ENCODE measurements at regions not wholly inside any gene's neighbourhood (a gene's known extent, or its start where the extent isn't known, plus 50 kb on each side); places are given as distances from the start of the nearest gene placed in this dataset.

DNA sequence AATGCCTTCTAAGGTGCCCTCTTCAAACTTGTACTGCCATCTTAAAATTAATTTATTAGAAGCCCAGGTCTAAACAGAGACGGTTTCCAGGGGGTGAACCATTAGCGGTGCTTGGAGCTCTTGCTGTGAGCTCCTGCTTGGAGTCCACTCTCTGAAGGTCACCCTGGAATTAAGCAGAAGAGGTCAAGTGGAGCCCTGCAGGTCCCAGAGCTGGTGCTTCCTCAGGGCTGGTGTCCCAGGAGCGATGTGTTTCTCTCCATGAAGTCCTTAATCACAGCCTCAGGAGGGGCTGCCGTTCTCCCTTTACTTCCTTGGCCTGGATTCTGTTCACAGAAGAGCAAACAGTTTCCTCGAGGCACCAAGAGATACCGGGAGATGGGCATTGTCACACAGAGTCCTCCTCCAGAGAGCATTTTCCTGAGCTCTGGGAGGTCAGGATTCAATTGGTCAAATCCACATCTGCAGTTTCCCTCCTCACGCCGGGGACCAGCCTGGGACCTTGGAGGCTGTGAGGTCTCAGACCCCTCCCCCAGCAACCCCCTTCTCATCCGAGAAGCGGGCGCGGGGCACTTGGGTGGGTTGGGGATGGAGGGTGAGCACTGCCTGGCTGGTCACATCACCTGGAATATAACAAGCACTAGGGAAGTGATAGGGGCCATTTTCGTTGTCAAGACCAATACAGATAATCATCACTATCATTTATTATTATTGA lies 310.4 kb downstream of the AJAP1 start:
- DNase-seq = no peak

DNA sequence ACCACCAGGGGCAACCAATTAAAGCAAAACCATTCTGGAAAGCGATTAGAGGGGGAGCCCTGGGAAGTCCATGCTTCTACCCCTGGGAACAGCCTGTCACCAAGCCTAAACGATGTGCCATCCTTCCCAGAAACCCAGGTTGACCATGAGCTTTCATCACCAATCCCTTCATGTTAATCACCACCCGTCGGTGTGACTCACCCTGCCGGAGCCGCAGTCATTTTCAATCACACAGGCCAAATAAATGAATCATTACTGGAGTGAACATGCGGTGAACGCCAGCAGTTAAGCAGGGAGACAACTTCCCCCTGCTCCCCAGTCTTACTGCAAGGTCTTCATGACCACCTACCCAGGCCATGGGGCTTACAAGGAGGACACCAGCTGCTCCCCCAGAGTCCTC lies 308.8 kb downstream of the AJAP1 start:
- DNase-seq = no peak

DNA sequence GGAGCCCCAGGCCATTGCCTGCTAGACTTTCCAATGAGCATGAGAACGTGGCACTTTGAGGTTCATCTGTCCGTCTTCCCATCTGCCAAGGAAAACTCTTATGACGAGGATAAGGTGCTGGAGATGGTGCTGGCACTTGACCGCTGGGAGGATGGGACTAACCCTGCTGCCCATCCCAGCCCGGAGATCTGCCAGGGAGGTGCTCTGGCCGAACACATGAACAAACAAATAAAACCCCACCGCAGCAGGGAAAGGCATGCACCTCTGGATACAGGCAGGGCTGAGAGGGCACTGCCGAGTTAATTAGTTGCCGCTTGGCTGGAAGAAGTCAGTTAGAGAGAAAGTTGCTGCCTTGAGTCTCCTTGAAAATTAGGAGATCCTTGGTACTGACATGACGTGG lies 308.4 kb downstream of the AJAP1 start:
- DNase-seq = no peak

DNA sequence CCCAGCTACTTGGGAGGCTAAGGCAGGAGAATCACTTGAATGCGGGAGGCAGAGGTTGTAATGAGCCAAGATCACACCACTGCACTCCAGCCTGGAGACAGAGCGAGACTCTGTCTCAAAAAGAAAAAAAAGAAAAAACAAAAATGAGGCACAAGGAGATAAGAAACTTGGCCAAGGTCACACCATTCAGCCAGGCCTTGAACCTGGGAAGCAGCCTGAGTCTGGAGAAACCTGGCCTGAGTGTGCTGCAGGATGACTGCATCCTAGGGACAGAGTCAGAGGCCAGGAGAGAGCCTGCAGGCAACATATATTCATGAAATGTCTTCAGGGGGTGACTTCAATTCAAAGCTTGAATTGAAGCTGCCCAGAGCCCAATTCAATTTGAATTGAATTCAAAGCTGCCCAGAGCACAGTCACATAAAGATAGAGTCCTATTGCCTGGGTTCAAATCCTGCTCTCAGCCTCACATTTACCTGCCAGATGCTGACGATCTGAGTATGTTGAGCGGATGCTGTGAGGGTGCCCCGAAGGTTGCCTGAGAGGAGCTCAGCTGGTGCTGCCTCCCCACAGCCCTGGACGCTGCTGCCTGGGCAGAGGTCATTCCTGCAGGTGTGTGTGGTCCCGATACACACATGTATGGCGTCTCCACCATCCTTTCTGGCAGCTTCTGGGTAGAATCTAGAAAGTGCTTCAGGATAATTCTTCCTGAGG lies 307.7 kb downstream of the AJAP1 start:
- no peak for DNase-seq

DNA sequence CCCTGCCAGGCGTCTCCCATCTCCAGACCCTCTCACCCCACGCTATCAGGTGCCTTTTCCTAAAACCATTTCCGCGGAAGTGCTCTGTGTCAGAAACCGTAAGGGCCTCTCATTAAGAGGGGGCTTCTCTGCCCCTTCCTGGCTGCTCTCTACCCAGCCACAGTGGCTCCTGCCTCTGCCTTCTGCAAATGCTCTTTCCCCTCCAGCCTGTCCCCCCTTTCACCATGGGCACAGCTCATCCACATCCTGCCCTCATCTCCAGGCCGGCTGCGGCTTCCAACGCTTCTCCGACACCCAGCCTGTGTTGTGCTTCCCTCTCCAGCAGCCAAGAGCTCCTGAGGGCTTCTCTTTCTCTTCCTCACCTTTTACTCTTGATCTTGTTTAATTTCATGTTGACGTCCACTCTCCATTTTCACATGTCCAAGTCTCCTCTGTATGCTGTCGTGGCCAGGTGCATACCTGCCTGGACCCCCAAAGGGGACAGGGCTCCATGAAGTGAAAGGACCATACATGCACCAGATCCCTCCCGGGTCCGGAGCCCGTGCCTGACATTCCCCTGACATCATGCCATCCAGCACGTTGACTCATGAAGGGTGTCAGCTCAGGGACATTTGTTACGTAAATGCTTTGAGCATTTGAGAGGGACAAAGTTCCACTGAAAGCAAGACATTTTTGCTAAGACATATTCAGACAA lies 306.5 kb downstream of the AJAP1 start:
- DNase-seq = no peak

DNA sequence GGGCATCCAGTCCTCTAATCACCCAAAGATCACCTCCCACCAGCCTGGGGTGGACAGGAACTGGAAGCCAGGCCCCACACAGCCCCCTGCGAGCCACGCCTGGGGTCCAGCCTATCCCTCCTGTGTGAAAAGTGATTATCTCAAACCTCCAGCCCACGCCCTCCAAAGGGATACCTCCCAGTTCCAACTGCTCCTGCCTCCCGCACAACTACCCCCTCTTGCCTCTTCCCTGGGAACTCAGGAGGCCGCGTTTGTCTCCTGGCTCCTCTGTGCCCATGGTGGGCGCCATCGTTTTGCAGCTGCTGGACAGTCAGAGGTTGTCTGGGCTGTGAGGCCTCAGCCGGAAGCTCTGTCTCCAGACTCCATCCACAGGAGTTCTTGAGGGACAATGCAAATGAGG lies 305.9 kb downstream of the AJAP1 start:
- no peak for DNase-seq

DNA sequence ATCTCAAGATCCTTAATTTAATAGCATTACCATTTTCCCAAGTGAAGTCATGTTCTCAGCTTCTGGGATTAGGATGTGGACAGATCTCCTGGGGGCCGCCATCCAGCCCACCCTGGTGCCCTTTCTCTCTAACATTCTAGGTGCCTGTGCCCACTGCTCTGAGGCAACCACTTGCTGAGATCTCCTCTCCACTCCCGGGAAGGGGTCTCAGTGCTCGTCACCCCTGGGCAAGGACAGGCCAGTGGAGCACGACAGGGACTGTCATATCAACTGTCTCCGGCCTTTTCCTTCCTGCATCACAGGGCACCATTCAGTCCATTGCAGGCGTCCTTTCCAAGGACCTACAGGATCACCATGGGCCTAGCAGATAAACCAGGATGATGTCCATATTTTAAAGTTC lies 304.8 kb downstream of the AJAP1 start:
- no peak for DNase-seq

DNA sequence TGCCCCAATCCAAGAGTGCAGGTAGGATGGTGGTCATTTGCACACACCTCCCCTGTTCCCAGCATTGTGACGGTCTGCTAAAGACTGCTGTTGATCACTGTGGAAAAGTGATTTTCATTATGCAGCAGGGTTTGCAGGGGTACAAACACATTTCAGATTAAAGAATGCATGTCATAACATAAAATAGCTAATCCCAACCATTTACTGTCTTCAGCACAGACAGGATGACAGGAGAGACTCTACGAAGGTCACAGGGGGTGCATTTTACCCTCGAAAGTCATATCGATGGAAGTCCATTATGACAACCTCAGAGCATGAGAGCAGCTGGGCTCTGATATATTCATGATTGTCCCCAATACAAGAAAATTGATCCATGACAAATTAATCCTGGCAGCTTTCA lies 302.6 kb downstream of the AJAP1 start:
- no peak for DNase-seq

DNA sequence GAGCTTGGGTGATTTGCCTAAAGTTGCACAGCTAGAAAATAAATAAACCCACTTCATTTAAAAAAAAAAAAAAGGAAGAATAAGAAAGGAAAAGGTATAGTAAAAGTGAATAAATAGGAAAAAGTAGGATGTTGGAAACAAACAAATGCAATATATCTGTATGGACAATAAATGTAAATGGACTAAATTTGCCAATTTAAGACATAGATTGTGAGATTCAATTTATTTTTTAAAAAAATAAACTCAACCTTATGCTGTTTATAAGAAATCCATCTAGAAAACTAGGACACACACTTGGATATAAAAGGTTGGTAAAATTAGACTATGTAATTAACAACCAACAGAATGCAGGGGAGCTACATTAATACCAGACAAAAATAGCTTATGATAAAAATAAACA lies 300.0 kb downstream of the AJAP1 start:
- DNase-seq = no peak

DNA sequence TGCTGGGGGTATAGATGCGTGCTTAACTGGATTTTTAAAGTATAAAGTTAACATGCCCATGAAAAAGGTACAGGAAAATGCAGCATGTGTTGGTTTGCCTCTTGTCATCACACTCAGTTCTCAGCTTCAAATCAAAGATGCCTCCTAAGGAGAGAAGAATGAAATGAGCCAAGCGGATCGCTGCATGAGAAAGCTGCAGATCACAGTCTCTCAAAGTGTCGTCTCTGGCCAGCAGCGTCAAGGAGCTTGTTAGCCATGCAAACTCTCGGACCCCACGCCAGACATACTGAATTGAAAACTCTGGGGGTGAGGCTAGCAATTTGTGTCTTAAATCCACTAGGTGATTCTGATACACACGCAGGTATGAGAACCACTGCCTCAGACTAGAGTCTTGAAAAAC lies 297.2 kb downstream of the AJAP1 start:
- DNase-seq = no peak

DNA sequence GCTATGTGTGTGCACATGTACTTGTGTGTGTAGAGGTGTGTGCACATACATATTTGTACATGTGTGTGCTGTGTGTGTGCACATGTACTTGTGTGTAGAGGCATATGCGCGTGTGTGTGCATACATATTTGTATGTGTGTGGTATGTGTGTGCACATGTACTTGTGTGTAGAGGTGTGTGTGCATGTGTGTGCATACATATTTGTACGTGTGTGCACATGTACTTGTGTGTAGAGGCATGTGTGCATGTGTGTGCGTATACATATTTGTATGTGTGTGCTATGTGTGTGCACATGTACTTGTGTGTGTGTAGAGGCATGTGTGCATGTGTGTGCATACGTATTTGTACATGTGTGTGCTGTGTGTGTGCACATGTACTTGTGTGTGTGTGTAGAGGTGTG lies 291.9 kb downstream of the AJAP1 start:
- no peak for DNase-seq

DNA sequence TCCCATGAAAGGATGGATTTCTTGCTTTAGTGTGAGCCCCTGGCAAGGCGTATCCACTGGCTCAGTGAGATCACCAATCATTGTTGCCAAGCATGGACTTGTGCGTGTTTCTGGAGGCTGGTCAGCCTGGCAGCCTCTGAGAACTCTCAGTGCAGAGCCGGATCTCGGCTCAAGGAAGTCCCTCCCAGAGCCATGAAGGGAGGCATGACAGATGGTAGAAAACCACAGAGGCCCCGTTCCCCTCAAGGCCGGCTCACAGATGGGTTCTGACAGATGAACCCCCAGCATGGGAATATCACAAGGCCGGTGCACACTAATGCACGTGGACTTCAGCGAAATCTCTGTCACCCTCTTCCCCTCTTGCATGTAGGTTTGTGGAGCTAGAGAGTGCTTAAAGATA lies 290.5 kb downstream of the AJAP1 start:
- no peak for DNase-seq

DNA sequence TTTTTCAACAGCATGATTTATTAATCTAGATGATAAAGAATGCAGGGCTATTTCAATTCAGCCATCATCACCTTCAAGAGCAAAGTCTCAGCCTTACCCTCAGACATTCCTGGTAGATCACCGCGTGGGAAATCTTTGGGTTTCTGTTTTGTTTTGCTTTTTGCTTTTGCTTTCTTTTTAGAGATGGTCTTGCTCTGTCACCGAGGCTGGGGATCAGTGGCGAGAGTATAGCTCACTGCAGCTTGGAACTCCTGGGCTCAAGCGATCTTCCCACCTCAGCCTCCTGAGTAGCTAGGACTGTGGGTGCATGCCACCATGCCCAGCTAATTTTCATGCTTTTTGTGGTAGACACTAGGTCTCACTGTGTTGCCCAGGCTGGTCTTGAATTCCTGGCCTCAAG lies 289.7 kb downstream of the AJAP1 start:
- DNase-seq = no peak

DNA sequence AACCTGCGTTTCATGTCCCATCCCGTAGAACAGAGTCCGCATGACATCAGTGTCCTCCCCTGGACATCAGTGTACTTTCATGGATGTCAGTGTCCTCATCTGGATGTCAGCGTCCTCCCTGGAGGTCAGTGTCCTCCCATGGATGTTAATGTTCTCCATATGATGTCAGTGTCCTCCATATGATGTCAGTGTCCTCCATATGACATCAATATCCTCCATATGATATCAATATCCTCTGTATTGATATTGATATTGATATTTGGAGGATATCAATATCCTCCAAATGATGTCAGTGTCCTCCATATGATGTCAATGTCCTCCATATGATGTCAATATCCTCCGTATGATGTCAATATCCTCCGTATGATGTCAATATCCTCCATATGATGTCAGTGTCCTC lies 284.9 kb downstream of the AJAP1 start:
- DNase-seq = no peak

DNA sequence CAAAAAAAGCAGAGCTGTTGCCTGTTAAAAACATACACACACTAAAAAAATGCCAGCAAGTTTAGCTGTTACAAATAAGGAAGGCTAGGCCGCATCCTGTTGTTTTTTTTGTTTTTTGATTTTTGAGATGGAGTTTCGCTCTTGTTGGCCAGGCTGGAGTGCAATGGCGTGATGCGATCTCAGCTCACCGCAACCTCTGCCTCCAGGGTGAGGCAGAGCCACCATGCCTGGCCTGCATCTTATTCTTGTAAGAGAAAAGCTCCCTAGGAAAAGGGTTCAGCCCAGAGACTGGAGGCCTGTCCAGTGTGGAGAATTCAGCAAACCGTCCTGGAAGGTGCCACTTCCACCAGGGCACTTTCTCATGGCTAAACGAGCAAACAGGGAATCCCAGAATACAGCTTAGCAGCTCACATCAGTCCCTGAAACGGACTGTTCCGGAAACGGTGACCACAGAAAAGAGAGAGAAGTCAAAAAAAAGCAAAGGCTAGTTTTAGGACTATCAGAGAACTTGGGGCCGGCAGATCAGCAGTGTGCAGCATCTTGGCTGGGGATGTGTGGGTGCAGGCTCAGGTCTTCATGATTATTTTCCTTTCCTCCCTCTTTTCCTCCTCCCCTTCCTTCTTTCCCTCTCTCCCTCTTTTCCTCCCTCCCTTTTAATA lies 283.6 kb downstream of the AJAP1 start:
- no peak for DNase-seq

DNA sequence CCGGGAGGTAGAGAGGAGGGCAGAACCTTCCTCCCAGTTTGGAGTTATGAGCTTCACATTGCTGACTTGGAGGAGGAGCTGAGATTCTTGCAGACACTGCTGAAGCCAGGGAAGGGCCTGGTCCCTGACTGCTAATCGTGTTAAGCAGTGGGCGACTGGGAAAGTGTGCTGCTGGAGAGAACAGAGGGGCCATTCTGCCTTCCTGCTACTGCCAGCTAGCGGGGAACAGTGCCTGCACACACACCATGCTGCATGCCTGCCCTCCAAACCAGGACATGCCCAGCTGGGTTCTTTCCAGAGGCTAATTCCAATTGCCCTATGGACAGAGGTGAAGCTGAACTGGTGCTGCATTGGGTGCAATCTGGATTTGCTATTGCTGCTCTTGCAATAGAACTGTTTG lies 281.4 kb downstream of the AJAP1 start:
- no peak for DNase-seq

DNA sequence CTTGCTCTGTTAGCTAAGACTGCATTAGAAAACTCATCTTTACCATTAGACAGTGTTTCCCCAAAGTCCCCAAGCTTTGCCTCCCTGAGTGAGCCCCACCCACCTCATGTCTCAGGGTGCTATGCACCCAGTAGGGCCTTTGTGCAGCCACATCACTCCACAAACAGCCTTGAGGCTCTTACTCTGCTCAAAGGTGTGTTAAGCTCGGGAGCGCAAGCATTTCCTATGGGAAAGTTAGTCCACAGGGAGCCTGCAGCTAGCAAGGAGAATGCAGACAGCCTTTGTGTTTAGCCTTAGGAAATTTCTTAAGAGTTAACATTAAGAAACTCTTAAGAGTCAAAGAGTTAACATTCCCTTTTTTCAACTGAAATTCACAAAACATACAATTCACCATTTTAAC lies 278.8 kb downstream of the AJAP1 start:
- DNase-seq = no peak

DNA sequence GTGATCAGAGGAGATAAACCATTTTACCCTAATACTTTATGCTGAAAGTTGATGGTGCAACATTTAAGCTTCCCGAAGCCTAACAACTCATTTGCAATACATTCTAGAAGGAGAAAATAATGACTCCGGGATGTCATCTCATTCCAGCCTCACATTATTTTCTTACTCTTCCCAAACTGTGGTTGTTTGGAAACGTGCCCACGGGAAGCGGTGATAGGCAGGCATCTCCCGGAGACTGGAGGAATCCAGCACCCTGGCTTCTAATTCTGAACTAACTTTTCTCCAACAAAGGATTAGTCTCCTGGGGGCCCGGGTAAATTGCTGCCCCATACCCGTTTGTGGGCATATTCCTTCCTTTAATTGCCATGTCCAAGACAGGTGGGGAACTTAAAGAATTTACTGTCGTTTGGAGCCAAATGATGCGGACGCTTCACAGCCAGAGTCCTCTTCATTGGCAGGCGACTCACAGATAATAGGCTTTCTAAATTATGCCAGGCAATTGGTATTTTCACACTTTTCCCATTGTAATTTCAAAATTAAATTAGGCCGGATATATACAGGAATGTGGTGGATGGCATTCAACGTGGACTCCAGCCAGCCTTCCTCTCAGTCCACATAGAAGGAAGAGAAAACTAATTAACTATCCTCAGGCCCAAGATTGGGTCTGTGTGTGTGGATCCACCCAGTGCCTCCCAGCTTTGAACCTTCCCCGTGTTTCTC lies 278.1 kb downstream of the AJAP1 start:
- no peak for DNase-seq

DNA sequence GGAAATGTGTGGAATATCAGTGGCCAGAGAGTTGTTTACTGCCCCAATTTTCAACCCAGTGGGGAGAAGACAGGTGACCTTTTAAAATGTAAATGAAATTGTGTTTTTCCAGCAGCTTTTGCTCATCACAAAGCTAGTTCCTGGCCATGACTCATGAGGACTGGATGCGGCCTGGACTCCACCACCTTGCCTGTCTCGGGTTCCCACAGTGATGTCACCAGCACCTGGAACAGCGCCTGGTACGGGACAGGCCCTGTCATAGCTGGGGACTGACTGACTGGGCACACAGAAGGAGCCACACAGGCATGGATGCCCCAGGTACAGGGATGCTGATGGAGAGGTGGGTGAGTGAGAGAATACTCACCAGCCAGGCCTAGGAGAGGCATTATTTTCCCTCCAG lies 277.1 kb downstream of the AJAP1 start:
- no peak for DNase-seq

DNA sequence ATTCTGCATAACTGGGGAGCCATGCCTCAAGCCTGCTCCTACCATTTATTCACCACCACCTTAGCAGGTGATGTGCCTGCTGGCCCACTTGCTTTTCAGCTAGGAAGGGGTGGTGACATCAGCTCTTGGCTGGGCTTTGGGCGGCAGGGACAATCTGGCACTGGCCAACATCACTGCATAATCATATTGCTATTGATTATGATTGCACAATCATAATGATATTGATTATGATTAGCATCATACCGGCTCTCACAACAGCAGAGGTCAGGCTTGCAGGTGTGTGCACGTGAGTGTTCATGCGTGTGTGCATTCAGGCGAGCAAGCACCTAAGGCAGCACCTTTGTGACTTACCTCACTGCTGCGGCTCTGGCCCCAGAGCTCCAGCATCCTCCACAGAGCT lies 273.8 kb downstream of the AJAP1 start:
- no peak for DNase-seq

DNA sequence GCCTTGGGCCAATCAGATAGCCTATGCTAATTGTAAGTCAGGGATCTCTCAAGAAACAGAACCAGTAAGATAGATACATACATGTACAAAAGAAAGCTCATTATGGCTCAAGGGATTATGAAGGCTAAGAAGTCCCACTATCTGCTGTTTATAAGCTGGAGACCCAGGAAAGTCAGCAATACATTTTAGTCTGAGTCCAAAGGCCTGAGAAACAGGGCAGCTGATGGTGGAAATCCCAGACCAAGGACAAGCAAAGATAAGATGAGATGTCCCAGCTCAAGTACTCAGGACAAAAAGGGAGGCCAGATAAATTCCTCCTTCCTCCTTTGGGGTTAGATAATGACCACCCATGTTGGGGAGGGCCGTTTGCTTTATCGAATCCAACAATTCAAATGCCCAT lies 269.9 kb downstream of the AJAP1 start:
- DNase-seq = no peak

DNA sequence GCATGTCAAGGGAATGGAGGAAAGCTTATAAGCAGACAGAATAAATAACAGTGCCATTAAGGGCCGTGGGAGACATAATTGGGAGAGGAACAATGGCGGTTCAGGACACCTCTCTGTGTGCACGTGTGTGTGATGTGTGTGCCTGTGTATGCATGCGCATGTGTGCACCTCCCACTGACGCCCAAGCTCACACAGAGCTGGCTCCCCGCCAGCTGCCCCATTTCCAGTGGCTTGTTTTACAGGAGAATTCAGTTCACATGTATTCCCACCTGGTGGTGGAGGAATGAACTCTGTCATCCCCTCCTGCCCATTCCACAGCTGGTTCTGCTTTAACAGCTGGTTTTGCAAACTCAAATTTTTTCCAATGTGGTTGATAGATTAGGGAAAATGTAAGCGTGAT lies 262.2 kb downstream of the AJAP1 start:
- no peak for DNase-seq

DNA sequence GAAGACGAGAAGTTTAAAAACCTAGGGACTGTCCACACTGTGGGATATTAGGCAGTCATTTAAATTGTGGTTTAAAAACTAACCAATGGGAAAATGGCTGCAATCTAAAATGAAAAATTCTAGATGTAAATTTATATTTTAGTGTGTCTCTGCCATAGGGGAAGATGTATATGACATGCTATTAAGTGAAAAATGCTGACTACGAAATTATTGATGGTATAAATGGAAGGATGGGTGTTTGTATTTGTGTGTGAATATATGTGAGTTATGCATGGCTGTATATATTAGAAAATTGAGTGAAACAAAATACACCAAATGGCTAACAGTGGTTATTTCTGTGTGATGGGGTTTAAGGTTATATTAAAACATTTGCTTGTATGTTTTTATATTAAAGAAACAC lies 260.7 kb downstream of the AJAP1 start:
- DNase-seq = no peak

Data from CD4-positive, alpha-beta T cell treated with Interferon gamma for 1 hour (primary cell).